IMR-90 (cell line): ENCODE measurements at regions not wholly inside any gene's neighbourhood (a gene's known extent, or its start where the extent isn't known, plus 50 kb on each side); places are given as distances from the start of the nearest gene placed in this dataset.
"Not testable (repeated sequence)": the region's sequence is repeated elsewhere in the genome, so short reads cannot be mapped to it uniquely, and the experiment has no call there.

Source experiments
- ATAC-seq: fragments of 200-7000 bp; cut with Tn5 transposase; 2 replicates; pipeline ENCODE4 v1.9.1; 2020; ENCODE audit warnings: low read depth, mild to moderate bottlenecking, moderate library complexity
- BruUV-seq: library from RNA; stranded (reverse); fragments of 400-500 nt; replicated peaks from 2 replicates; lab custom pipeline; 2021; lab: Mats Ljungman, UMichigan
- CTCF ChIA-PET: fragments of 300-600 bp; formaldehyde crosslinking; extraction: SDS; loops from one replicate; lab custom pipeline; 2021; ENCODE audit warnings: antibody characterized with exemption; lab: Yijun Ruan, JAX
- POLR2A ChIA-PET: fragments of 300-600 bp; sonication (Branson Sonifier 250); formaldehyde crosslinking; loops from one replicate; lab custom pipeline; 2022; ENCODE audit warnings: antibody characterized with exemption; ENCODE audit not compliant: unreplicated experiment; lab: Charles Lee
- DNase-seq: peaks from one replicate; pipeline ENCODE4 v3.0.0; 2013
- H2AFZ ChIP-seq: replicated peaks from 2 replicates; pipeline ENCODE3; 2013; ENCODE audit warnings: low read length, mild to moderate bottlenecking; ENCODE audit not compliant: poor library complexity
- H2AK5ac ChIP-seq: 2 replicates; pipeline ENCODE4 v1.6.1; 2013; ENCODE audit warnings: low read depth, low read length, inconsistent platforms
- H2AK9ac ChIP-seq: replicated peaks from 2 replicates; pipeline ENCODE3; 2013; ENCODE audit warnings: mild to moderate bottlenecking, low read depth, low read length, moderate library complexity; ENCODE audit not compliant: poor library complexity
- H2BK120ac ChIP-seq: 2 replicates; pipeline ENCODE4 v1.6.1; 2013; ENCODE audit warnings: low read depth, low read length, inconsistent platforms
- H2BK15ac ChIP-seq: 3 replicates; pipeline ENCODE4 v1.6.1; 2013; ENCODE audit warnings: low read depth, low read length, inconsistent platforms
- H2BK20ac ChIP-seq: 2 replicates; pipeline ENCODE4 v1.6.1; 2013; ENCODE audit warnings: low read depth, mild to moderate bottlenecking, inconsistent platforms, low read length, moderate library complexity
- H2BK5ac ChIP-seq: 2 replicates; pipeline ENCODE4 v1.6.1; 2013; ENCODE audit warnings: mild to moderate bottlenecking, low read depth, low read length, inconsistent platforms; ENCODE audit not compliant: poor library complexity, severe bottlenecking
- H3K14ac ChIP-seq: replicated peaks from 2 replicates; pipeline ENCODE4 v1.6.1; 2013; ENCODE audit warnings: low read depth, low read length, inconsistent platforms
- H3K18ac ChIP-seq: 2 replicates; pipeline ENCODE4 v1.6.1; 2013; ENCODE audit warnings: low read depth, low read length, control low read depth
- H3K23ac ChIP-seq: 2 replicates; pipeline ENCODE4 v1.6.1; 2013; ENCODE audit warnings: low read depth, low read length, inconsistent platforms
- H3K27ac ChIP-seq: 2 replicates; pipeline ENCODE4 v1.5.1; 2013; ENCODE audit warnings: mild to moderate bottlenecking, control low read depth, low read length; ENCODE audit not compliant: insufficient read depth
- H3K27me3 ChIP-seq: 2 replicates; pipeline ENCODE4 v1.6.1; 2013; ENCODE audit warnings: low read length; ENCODE audit not compliant: control insufficient read depth, insufficient read depth
- H3K36me3 ChIP-seq: 2 replicates; pipeline ENCODE4 v1.6.1; 2013; ENCODE audit warnings: low read length, mixed read lengths; ENCODE audit not compliant: control insufficient read depth, insufficient read depth
- H3K4ac ChIP-seq: 2 replicates; pipeline ENCODE4 v1.6.1; 2013; ENCODE audit warnings: low read depth, low read length, inconsistent platforms
- H3K4me1 ChIP-seq: 2 replicates; pipeline ENCODE4 v1.6.1; 2013; ENCODE audit warnings: low read length, mixed read lengths; ENCODE audit not compliant: control insufficient read depth, insufficient read depth
- H3K4me2 ChIP-seq: 2 replicates; pipeline ENCODE4 v1.6.1; 2013; ENCODE audit warnings: low read depth, mild to moderate bottlenecking, control low read depth, low read length, moderate library complexity
- H3K4me3 ChIP-seq: 2 replicates; pipeline ENCODE4 v1.5.1; 2013; ENCODE audit warnings: low read depth, mild to moderate bottlenecking, control low read depth, low read length, moderate library complexity; ENCODE audit not compliant: insufficient read depth
- H3K56ac ChIP-seq: 2 replicates; pipeline ENCODE4 v1.6.1; 2013; ENCODE audit warnings: low read length, inconsistent platforms; ENCODE audit not compliant: insufficient read depth; ENCODE audit errors: extremely low read depth
- H3K79me1 ChIP-seq, 2 experiments: 2 replicates each; pipeline ENCODE4 v1.6.1; 2013; ENCODE audit warnings: low read length in 2 of 2, inconsistent platforms in 1 of 2, low read depth in 1 of 2
- H3K9ac ChIP-seq: 2 replicates; pipeline ENCODE4 v1.6.1; 2013; ENCODE audit warnings: low read depth, low read length, control low read depth
- H3K9me1 ChIP-seq: 2 replicates; pipeline ENCODE4 v1.6.1; 2013; ENCODE audit warnings: low read length, inconsistent platforms; ENCODE audit not compliant: insufficient read depth
- H3K9me3 ChIP-seq: 2 replicates; pipeline ENCODE4 v1.6.1; 2013; ENCODE audit warnings: low read length; ENCODE audit not compliant: control insufficient read depth, insufficient read depth
- H4K20me1 ChIP-seq: 2 replicates; pipeline ENCODE4 v1.6.1; 2013; ENCODE audit warnings: low read length, inconsistent platforms; ENCODE audit not compliant: insufficient read depth
- H4K5ac ChIP-seq: 2 replicates; pipeline ENCODE4 v1.6.1; 2013; ENCODE audit warnings: mild to moderate bottlenecking, low read depth, low read length, control low read depth
- H4K8ac ChIP-seq, 2 experiments: 2 replicates each; pipeline ENCODE4 v1.6.1; 2013; ENCODE audit warnings: low read depth in 2 of 2, low read length in 2 of 2, control low read depth in 1 of 2, inconsistent platforms in 1 of 2
- H4K91ac ChIP-seq: 2 replicates; pipeline ENCODE4 v1.6.1; 2013; ENCODE audit warnings: low read depth, low read length, inconsistent platforms; ENCODE audit not compliant: insufficient read depth
- WGBS, 2 experiments: methylation state at CpG; one replicate each; pipeline versions ENCODE4 v1.1.5 to v1.1.7; 2013; ENCODE audit warnings: missing lambda C conversion rate in 2 of 2; ENCODE audit not compliant: insufficient read length in 1 of 2; ENCODE audit errors: extremely low coverage in 2 of 2; 5-methylcytosine and 5-hydroxymethylcytosine counted together
- dilution Hi-C: fragments of 300-500 bp; cut with HindIII; formaldehyde crosslinking; loops from one replicate; pipeline ENCODE4 v1.14.3; 2018; ENCODE audit warnings: low sequenced_read_pairs; ENCODE audit not compliant: unreplicated experiment
- in situ Hi-C: fragments of 300-500 bp; cut with MboI; formaldehyde crosslinking; loops from 3 replicates; pipeline ENCODE4 v1.14.3; 2019; ENCODE audit warnings: low sequenced_read_pairs, inconsistent platforms, mixed read lengths
- intact Hi-C: fragments of 100-400 bp; cut with micrococcal nuclease; formaldehyde crosslinking; loops from 2 replicates; pipeline ENCODE4 v1.10.0; 2022

- H3K79me1 ChIP-seq, H2BK20ac ChIP-seq, H3K56ac ChIP-seq, BruUV-seq, POLR2A ChIA-PET, H3K27ac ChIP-seq, H3K4ac ChIP-seq, H4K8ac ChIP-seq, intact Hi-C loops, H2BK120ac ChIP-seq, H2BK5ac ChIP-seq, H3K4me1 ChIP-seq, H3K9me3 ChIP-seq, H3K14ac ChIP-seq, dilution Hi-C loops, H2AK5ac ChIP-seq, DNase-seq, H4K91ac ChIP-seq, H2BK15ac ChIP-seq, H3K27me3 ChIP-seq, H3K9me1 ChIP-seq, H3K23ac ChIP-seq, H3K18ac ChIP-seq, H3K4me3 ChIP-seq, H2AK9ac ChIP-seq, ATAC-seq, H4K5ac ChIP-seq, in situ Hi-C loops, H4K20me1 ChIP-seq, H3K4me2 ChIP-seq, H3K36me3 ChIP-seq, H2AFZ ChIP-seq, CTCF ChIA-PET, H3K9ac ChIP-seq: not testable (repeated sequence)
- WGBS, 2 experiments = no CpG with 5 or more reads among the region's 7 CpGs
These were observed 171.0 kb upstream of the ZNG1E start for GRCh38 chr9:65504686-65505085.

GRCh38 chr9:65503696-65504095, 172.0 kb upstream of the ZNG1E start:
- intact Hi-C loops, H3K4me3 ChIP-seq, ATAC-seq, CTCF ChIA-PET, H4K8ac ChIP-seq, H2BK20ac ChIP-seq, H4K20me1 ChIP-seq, in situ Hi-C loops, H3K79me1 ChIP-seq, H3K9ac ChIP-seq, POLR2A ChIA-PET, H2AK9ac ChIP-seq, H3K4me1 ChIP-seq, H3K23ac ChIP-seq, H3K56ac ChIP-seq, H3K27ac ChIP-seq, H2BK15ac ChIP-seq, H2AK5ac ChIP-seq, H3K9me3 ChIP-seq, H2BK120ac ChIP-seq, H4K91ac ChIP-seq, H3K9me1 ChIP-seq, H2BK5ac ChIP-seq, H3K14ac ChIP-seq, BruUV-seq, H4K5ac ChIP-seq, H3K36me3 ChIP-seq, H2AFZ ChIP-seq, H3K4ac ChIP-seq, DNase-seq, dilution Hi-C loops, H3K4me2 ChIP-seq, H3K18ac ChIP-seq, H3K27me3 ChIP-seq: not testable (repeated sequence)
- WGBS, 2 experiments = no CpG with 5 or more reads among the region's 16 CpGs
